HG02973 (cell line): ENCODE measurements at regions not wholly inside any gene's neighbourhood (a gene's known extent, or its start where the extent isn't known, plus 50 kb on each side); places are given as distances from the start of the nearest gene placed in this dataset.
"Not testable (repeated sequence)": the region's sequence is repeated elsewhere in the genome, so short reads cannot be mapped to it uniquely, and the experiment has no call there.

Experiments used
- ATAC-seq: cut with Tn5 transposase; IDR thresholded peaks from one replicate; pipeline ENCODE4 v1.9.1; 2021; ENCODE audit warnings: moderate library complexity; ENCODE audit not compliant: unreplicated experiment

DNA sequence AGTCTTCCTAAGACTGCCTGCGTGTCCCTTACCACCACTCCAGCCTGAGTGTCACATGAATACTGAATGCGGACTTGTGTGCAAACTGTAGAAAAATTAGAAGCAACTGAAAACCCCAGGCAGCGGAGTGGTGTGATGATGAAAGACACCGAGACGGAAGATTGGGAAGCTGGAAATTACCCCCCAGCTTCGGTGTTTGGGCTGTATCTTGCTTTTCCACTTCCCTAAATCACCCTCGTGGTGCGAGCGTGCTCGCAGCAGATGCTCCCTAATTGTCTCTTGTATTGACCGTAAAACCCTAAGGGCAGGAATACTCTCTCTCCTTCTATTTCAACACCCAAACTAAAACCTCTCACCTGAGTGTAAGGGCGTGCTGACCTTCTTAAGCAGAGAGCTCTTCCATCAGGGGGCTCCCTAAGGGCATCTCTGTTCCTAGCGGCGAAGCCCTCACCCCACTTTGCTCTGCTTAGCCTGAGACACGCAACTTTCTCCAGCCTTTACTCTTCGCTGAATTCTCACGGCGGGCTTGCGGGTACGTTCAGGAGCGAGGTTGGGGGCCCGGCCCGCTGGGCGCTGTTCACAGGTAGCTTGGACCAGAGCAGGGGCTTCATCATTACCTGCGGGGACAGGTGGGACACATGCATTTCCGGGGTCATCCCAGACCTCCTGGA is 62.4 kb downstream of the CRYBB2 start:
- ATAC-seq, result no peak

DNA sequence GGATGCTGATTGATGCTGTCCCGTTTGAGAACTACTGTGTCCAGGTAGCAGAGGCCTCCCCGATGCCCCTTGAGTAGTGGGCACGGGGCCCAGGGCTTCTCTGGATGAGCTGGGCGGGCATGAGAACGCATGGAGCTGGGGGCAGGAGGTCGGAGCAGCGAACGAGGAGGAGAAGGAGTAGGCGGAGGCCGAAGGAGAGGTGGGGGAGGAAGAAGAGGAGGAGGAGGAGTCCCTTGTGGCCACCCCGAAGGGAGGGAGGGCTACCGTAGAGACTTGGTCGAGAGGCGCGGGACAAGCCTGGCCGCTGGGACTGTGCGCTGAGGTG is 62.9 kb downstream of the CRYBB2 start:
- ATAC-seq, result no peak

DNA sequence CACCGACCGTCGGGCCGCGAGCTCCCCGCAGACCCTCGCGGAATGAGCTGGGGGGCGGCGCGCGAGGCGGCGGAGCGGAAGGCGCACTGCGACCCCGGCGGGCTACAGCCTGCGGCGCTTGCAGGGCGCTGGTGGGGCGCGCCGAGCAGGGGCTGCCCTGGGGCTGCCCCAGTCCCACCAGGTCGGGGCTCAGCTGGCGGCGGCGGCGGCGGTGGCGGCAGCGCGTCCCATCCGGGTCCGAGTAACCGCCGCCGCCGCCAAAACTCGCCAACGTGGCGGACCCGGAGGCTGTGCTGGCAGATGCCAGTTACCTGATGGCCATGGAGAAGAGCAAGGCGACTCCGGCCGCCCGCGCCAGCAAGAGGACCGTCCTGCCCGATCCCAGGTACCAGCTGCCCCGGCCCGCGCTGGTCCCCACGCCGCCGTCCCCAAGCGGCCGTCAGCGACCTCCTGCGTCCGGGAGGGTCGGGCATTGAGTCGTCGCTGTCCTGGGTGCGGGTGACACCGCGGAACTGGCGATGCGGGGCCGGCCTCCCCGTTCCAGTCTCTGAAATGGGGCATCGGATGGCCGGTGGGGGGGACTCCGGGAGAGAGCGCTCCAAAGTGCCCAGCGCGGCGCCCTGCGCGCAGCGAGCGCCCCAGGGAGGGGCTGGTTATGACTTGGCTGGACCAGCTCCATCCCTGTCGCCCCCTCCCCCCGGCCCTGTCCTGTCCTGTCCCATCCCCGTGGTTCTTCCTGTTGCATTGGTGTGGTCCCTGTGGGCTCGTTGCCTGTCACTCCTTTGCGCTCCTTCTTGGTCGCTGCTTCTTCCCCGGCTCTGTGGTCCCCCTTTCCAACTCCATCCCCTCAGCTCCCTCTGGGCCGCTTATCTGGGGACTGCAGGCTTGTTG is 63.5 kb downstream of the CRYBB2 start:
- ATAC-seq, result no peak

DNA sequence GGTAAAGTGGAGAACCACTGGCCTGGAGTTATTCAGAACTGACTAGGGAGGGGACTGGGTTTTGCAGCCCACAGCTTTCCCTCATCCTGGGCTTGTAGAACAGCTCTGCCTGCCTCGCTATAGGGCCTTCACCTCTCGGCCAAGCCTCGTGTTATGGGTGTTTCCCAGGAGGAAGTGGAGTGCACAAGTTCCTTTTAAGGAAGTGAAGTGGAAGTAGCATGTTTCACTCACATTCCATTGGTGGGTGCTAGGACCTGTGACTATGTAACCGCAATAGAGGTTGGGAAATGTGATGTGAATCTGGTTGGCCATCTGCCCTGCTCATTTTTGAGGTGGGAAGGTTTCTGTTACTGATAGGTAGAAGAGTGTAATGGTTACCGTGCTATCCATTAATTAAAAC is 69.0 kb downstream of the CRYBB2 start:
- ATAC-seq, result not testable (repeated sequence)

DNA sequence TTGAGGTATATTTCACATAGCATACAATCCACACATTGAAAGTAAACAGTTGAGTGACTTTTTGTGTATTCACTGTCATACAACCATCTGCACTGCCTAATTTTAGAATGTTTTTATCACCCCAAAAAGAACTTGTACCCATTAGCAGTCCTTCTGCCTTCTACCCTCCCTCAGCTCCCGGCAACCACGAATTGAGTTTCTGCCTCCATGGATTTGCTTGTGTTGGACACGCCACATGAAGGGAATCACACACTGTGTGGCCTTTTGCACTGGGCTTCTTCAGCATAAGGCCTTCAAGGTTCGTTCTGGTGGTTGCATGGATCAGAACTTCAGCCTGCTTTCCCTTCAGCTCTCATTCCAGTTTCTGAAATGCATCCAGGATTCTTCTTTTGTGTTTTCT is 82.5 kb downstream of the CRYBB2 start:
- ATAC-seq, result not testable (repeated sequence)

DNA sequence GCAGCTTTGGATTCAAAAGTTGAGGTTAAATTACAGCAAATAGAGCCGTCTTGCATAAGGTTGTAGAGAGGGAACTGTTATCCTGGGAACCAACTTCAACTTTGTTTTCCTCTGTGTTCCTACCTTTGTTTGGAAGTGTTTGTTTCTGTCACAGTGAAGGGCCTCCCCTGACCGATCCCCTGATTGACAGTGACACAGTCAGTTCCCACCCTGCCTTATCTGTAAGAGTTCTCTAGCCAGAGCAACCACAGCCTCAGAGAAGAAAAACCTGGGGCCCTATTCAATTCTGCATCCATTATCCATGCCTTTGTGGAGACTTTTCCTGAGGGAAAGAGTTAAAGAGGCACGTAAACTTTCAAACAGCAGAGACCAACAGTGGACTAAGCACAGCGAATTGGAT is 90.1 kb downstream of the CRYBB2 start:
- not testable (repeated sequence) for ATAC-seq

DNA sequence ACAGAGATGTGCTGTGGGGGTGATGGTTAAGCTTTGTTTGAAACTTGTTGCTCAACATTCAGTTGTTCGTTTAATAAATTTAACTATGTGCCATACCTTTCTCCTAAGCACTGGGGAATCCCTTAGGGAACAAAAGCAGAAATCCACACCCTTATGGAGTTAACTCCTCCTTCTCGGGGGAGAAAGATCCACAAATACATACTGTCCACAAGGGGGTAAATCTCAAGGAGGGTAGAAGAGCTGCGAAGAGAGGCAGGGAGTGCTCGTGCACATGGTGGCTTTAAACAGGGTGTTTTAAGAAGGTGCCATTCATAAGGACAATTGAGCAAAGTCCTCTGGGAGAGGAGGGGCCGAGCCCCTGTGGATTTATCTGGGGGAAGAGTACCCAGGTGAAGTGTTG is 92.5 kb downstream of the CRYBB2 start:
- ATAC-seq, result not testable (repeated sequence)

DNA sequence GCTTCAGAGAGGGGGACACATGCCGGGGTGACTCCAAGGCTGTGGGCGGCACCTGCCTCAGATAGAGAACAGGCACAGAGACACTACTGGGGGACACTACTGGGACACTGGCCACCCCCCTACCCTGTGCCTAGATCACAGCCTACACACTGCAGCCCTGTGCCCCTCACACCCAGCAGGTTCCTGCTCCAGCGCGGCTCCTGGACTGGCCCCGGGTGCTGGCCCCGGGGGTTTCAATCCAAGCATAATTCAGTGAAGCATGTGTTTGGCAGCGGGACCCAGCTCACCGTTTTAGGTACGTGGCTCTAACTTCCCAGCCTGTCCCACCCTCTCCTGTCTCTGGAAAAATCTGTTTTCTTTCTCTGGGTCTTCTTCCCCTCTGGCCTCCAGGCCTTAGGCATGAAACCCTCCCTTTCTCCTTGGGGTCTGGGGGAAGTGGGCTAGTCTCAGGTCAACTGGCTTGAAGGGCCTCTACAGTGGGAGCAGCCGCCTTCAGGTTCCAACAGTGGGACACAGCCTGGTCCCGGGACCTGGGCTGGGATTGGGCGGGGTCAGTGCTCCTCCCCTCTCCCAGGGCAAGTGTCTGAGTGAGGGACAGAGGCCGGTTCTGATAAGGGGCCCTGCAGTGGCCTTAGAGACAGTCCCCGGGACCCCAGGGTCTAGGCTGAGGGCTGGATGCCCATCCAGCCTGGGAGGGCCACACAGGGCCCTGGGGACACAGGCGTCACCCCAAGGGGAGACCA is 98.8 kb downstream of the CRYBB2 start:
- ATAC-seq, result no peak

DNA sequence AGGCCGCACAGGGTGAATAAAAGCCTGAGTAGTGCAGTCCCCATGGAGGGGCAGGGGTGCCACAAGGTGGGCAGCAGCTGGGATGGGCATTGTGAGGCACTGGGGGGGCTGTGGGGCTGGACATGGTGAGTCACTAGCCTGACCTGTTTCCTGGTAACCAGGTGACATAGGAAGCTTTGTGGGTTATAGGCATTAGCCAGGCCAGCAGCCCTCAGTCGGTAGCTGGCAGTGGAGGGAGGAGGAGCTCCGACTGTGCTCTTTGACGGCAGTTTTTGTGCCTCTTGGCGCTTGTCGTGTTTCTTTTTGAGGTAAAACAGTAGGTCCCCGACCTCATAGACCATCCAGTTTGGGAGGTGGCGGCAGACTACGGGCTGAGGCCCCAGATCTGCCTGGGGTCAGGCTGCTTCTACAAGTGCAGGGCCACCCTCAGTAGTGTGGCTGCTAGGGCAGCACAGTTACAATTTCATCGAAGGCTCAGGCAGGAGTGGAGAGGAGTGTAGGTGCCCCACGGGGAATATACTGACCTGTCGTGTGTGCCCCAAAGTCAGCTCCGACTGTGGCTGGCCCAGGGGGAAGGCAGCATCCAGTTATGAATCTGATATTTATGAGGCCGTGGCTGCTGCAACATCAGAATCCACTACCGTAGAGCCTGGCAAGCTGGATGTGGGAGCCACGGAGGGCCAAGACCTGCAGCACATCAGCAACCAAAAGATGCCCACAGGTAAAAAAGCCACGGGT is 107.7 kb downstream of the CRYBB2 start:
- ATAC-seq, result no peak

DNA sequence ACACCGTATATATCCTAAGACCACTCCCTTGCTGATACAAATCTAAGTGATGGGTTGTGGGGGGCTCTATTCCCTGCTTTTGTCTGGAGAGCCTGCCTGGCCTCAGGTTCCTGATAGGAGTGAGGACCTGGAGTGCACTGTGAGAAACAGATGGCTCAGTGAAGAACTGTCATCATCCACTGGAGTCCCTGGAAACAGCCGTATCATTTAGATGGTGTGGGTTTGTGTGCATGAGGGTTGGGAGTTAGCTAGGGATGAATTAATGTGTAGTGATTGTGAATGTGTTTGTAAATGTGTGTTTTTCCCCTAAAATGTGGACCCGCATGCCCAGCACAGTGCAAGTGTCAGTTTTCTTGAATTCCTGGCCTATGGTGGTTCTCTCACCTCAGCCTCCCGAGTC is 111.6 kb downstream of the CRYBB2 start:
- ATAC-seq, result no peak

DNA sequence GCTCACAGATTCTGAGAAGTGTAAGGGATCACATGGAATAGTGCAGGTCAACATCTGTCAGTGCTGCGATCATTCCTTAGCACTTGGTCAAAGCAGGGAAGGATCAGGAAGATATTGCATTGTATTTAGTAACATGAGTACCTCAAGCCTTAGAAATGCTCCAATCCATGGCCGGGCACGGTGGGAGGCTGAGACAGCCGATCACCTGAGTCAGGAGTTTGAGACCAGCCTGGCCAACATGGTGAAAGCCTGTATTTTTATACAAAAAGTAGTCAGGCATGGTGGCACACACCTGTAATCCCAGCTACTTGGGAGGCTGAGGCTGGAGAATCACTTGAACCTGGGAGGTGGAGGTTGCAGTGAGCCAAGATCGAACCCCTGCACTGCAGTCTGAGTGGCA is 112.5 kb downstream of the CRYBB2 start:
- ATAC-seq, result not testable (repeated sequence)

DNA sequence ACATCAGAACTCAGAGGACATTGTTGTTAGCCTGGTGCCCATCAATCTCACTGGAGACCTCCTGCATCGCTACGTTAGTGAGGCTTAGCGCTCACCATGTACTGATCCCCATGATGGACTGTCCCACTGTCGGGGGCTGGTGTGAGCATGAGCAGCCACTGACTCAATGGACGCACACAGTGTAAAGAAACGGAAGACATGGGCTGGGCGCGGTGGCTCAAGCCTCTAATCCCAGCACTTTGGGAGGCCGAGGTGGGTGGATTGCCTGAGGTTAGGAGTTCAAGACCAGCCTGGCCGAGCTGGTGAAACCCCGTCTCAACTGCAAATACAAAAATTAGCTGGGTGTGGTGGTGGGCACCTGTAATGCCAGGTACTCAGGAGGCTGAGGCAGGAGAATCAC is 112.9 kb downstream of the CRYBB2 start:
- no peak for ATAC-seq

DNA sequence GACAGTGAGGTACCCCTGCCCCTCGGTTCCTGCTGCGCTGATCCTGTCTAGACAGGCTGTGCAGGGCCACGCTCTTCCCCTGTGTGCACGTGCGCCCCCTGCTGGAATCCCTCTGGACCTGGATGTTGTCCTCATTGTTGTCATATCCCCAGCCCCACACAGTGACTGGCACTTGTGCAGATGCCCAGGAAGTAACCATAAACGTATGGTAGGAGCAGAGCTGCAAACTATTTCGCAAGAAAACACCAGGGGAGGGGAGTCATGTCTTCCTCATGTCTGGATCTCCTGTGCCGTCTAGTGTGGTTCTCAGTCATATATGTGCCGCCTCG is 114.7 kb downstream of the CRYBB2 start:
- no peak for ATAC-seq

DNA sequence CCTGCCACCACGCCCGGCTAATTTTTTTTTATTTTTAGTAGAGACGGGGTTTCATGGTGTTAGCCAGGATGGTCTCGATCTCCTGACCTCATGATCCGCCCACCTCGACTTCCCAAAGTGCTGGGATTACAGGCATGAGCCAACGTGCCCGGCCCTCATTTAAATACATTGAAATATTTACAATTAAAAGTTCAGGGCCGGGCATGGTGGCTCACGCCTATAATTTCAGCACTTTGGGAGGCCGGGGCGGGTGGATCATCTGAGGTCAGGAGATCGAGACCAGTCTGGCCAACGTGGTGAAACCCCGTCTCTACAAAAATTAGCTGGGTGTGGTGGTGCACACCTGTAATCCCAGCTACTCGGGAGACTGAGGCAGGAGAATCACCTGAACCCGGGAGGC is 115.2 kb downstream of the CRYBB2 start:
- not testable (repeated sequence) for ATAC-seq

DNA sequence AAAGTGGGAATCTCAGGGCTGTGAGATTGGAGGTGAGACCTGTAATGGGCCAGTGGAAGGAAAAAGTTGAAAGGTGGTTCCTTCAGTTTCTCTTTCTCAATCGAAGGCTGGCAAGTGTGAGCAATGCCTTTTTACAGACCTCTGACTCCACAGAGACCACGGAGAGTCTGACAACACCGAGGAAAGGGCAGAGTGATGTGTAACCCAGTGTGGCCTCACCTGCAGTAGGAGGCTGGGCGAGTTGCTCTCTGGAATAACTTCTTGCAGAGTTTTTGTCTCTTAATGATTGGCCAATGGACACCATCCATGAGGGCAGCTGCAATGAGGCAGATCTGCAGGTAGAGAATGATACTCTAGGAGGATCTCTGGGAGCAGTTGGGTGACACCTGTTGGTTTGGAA is 115.8 kb downstream of the CRYBB2 start:
- not testable (repeated sequence) for ATAC-seq

DNA sequence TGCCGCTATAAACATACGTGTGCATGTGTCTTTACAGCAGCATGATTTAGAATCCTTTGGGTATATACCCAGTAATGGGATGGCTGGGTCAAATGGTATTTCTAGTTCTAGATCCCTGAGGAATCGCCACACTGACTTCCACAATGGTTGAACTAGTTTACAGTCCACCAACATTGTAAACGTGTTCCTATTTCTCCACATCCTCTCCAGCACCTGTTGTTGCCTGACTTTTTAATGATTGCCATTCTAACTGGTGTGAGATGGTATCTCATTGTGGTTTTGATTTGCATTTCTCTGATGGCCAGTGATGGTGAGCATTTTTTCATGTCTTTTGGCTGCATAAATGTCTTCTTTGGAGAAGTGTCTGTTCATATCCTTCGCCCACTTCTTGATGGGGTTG is 121.1 kb downstream of the CRYBB2 start:
- ATAC-seq, result not testable (repeated sequence)

DNA sequence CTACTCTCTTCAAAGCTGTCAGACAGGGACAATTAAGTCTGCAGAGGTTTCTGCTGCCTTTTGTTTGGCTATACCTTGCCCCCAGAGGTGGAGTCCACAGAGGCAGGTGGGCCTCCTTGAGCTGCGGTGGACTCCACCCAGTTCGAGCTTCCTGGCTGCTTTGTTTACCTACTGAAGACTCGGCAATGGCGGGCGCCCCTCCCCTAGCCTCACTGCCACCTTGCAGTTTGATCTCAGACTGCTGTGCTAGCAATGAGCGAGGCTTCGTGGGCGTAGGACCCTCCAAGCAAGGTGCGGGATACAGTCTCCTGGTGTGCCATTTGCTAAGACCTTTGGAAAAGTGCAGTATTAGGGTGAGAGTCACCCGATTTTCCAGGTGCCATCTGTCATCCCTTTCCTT is 124.9 kb downstream of the CRYBB2 start:
- not testable (repeated sequence) for ATAC-seq

DNA sequence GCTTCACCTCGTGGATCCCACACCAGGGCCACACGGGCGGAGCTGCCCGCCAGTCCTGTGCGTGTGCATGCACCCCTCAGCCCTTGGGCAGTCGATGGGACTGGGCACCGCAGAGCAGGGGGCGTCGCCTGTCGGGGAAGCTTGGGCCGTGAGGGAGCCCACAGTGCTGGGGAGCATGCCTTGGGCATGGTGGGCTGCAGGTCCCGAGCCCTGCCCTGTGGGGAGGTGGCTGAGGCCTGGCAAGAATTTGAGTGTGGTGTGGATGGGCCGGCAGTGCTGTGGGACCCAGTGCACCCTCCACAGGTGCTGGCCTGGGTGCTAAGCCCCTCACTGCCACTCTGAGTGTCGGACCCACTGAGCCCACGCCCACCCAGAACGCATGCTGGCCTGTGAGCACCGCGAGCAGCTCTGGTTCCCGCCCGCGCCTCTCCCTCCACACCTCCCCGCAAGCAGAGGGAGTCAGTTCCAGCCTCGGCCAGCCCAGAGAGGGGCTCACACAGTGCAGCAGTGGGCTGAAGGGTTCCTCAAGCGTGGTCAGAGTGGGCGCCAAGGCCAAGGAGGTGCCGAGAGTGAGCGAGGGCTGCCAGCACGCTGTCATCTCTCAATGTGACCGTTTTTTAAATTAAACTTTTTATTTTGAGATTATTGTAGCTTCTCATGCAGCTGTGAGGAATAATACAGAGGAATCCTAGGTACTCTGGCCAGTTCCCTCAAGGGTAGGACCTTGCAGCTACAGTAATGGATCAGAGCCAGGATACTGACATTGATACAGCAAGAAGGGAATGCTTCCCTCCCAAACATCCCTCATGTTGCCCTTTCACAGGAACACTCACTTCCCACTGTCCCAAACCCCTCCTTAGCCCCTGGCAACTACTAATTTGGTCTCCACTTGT is 127.7 kb downstream of the CRYBB2 start:
- no peak for ATAC-seq

DNA sequence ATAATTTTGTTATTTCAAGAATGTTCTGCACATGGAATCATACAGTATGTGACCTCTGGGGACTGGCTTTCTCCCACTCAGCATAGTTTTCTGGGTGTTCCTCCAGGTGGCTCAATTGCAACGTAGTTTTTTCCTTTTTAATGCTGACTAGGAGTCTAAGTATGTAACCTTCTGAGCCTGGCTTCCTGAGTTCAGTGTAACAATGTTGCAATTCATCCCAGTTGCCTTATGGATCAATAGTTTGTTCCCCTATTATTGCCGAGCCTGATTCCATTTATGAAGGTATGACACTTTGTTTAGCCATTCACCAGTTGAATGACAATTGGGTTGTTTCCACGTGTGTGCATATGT is 128.3 kb downstream of the CRYBB2 start:
- ATAC-seq, result no peak

DNA sequence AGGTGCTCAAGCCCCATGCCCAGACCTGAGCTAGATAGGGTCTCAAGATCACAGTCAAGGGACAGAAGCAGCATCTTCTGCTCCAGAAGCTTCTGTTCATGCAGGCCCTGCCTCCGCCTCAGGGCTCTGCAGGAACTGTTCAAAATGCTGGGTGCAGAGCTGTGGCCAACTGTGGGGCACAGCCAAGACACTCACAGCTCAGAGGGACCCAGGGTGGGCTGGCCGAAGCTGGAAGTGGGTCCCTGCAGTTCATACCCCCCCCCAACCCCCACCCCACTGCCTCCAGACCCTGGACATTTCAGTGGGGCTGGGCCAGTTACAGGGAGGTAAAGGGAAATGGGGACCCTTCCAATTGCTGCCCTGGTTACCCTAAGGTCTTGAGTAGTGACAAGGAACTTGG is 129.0 kb downstream of the CRYBB2 start:
- no peak for ATAC-seq
